NOMO-1 treated with DMSO at 0.1 percent for 48 hours (cell line): ENCODE measurements at regions not wholly inside any gene's neighbourhood (a gene's known extent, or its start where the extent isn't known, plus 50 kb on each side); places are given as distances from the start of the nearest gene placed in this dataset.
"Not testable (repeated sequence)": the region's sequence is repeated elsewhere in the genome, so short reads cannot be mapped to it uniquely, and the experiment has no call there.

ENCODE experiments used
- DNase-seq: peaks from one replicate; lab custom pipeline; 2025; ENCODE audit not compliant: unreplicated experiment; lab: John Stamatoyannopoulos, UW

DNA sequence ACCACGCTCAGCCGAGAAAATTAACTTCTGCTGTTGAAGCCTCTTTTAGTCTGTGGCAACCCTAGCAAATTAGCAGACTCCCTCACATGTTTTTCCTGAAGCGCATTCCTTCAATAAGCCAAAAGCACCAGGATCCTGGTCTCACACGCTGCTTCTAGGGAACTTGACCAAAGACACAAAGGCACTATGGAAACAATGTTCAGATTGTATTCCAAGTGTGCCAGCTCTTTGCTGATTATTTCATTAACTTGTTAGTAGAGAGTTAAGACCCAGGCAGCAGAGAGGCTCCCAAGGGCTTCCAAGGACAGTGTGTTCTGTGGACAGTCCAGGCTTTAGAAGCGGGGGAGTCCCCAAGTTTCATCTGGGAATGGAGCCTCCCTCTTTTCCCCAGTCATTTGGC lies 94.4 kb upstream of the BASP1 start:
- no peak for DNase-seq

- DNase-seq, result not testable (repeated sequence)
Measured at GRCh38 chr5:17123773-17124172, 93.7 kb upstream of the BASP1 start.

GRCh38 chr5:17127743-17128231 lies 89.6 kb upstream of the BASP1 start:
- no peak for DNase-seq

DNA sequence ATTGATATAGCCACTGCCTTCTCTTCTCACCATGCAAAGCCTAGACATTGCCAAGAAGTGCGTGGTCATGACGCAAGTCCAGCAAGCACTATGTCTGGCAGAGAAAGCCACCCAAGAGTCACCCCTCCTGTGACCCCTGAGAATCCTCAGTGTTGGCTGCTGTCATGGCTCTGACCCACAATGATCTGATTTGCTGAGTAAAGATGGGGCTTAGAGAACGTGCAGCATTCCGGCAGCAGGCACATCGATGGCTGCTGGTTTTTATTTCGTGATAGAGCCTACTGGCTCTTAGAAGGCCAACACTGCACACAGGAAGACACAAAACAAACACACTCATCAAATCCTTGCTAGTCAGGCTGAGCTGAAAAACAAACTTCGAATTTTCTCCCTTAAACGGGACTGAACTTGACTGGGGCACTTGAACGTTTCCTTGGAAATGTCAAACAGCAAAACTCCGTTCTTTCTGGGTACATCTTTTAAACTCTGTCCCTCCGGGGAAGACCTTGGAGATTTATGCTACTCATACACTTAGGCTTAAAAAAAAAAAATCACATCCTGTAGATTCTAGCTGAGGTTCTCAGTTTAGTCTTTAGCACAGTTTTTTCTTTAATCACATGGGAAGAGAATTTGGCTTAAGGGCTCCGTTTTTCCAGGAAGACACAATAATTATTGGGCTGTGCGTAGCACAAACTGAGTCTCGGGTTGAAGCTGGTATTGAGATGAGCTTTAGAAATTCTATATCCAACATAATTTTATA lies 88.2 kb upstream of the BASP1 start:
- no peak for DNase-seq

- DNase-seq, result peak; percentile 51
Measured at GRCh38 chr5:17130302-17130701, 87.1 kb upstream of the BASP1 start.

GRCh38 chr5:17132444-17133083 lies 84.9 kb upstream of the BASP1 start:
- peak; percentile 61 for DNase-seq

DNA sequence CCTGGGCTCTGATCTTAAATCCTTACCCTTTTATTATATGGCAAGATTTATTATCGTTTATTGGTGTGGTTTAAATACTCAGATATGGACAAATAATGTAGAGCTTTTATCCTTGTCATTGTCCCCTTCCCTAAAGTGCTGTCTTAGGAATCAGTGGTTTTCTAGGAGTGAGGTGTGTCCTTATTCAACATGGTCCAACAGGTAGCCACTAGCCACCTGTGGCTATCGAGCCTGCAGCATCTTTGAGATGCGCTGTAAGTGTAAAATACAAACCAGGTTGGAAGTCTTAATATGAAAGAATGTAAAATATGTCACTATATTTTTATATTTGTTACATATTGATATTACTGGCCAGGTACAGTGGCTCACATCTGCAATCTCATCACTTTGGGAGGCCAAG lies 82.4 kb upstream of the BASP1 start:
- no peak for DNase-seq

DNA sequence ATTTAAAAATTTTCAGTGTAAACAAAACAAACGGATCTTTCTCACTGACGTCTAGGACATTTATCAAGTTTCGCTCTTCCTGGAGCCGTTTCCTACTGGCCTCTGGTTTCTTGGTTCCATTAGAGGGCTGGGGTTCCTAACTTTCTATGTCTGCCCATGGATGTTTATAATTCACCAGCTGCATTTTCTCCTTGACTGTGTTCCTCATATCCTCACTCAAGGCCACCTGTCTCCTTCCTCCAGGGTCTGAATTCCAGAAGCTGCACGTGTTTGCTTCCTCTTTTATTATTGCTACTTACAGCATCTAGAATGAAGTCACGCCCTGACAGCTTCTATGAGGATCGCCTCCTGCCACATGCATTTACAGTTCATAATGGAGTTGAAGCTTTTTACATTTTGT lies 74.1 kb upstream of the BASP1 start:
- DNase-seq, result peak; percentile 26

GRCh38 chr5:17146280-17146841 lies 71.1 kb upstream of the BASP1 start:
- no peak for DNase-seq

GRCh38 chr5:17147170-17147569 lies 70.3 kb upstream of the BASP1 start:
- no peak for DNase-seq

DNA sequence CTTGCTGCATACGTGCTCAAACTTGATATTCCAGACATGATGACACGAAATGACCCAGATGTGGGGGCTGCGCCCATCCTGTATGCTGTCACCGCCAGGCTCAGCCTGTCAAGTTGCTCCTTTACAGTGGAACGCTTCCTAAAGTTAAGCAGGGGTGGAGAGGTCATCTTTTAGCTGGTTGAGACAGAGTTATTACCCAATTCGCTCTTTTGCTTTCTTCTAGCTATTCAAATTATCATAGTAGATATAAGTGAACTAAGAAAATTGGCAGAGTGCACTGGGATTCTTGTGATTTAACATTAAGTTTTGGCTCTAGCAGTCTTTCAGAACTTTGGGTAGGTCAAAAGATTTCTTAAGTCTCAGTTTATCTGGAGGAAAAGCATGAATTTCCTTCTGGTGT lies 69.8 kb upstream of the BASP1 start:
- DNase-seq, result no peak

DNA sequence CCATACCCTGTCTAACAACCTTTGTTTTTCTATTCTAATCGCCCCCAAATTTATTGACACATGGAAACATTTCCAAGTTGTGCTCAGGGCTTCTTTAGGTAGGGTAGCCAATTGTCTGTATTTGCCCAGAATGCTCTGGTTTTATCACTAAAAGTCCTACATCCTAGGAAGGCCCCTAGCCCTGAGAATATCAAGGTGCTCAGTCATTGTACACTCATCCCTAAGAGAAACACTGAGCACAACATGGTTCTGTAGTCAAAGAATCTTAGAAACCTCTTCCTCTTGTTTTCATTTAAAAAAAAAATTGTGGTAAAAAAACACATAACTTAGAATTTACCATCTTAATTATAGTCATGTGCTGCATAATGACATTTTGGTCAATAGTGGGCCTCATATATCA lies 69.0 kb upstream of the BASP1 start:
- DNase-seq, result no peak

DNA sequence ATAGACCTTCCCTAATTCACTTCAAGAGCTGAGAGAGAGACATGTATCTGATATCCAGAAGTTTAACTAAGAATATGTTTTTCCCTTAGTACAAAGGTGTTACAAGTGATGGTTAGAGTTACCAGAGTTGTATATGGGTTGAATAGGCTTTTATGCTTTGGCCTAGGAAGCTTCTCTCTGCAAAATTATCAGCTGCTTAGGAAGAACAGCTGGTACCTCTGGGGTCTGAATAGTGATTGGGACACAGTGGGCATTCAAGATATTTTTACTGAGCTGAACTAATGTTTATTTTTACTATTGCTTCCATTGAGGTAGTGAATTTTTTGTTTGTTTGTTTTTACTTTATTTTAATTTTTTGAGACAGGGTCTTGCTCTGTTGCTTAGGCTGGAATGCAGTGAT lies 67.6 kb upstream of the BASP1 start:
- no peak for DNase-seq

DNA sequence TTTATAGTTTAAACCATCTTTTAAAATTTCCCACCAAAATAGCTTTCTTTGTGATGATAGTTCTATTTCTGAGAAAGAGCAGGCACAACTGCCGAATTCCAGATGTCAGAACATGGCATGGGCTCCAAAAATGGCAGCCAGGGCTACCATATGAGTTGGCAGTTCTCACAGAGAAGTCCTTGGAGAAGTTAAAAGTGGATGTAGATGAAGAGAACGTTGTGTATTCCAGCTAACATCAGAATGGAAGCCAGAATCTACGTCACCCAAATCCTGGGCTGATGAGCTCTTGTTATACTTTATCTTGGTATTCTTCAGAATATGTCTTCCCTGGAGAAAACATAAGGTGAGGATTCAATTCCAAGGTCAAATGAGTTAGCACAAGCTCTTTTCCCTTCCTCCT lies 66.9 kb upstream of the BASP1 start:
- DNase-seq, result no peak

GRCh38 chr5:17151686-17152085 lies 65.7 kb upstream of the BASP1 start:
- no peak for DNase-seq

GRCh38 chr5:17154211-17154996 lies 63.0 kb upstream of the BASP1 start:
- peak; percentile 75 for DNase-seq

- DNase-seq, result no peak
Measured at GRCh38 chr5:17156463-17156862, 61.0 kb upstream of the BASP1 start.

- no peak for DNase-seq
Measured at GRCh38 chr5:17157294-17157693, 60.1 kb upstream of the BASP1 start.

- no peak for DNase-seq
Measured at GRCh38 chr5:17157916-17158529, 59.4 kb upstream of the BASP1 start.

- no peak for DNase-seq
Measured at GRCh38 chr5:17160756-17161040, 56.7 kb upstream of the BASP1 start.

- DNase-seq, result no peak
Measured at GRCh38 chr5:17161662-17162061, 55.8 kb upstream of the BASP1 start.
